PC-3 (cell line): ENCODE measurements at regions not wholly inside any gene's neighbourhood (a gene's known extent, or its start where the extent isn't known, plus 50 kb on each side); places are given as distances from the start of the nearest gene placed in this dataset.
A peak's percentile ranks its signal among the peaks of the same experiment; 100 is the strongest.

Experiments
- CTCF ChIP-seq: fragments of 300-600 bp; sonication (generic); conservative IDR thresholded peaks from 2 replicates; pipeline ENCODE4 v1.5.1; 2017; ENCODE audit warnings: antibody characterized with exemption, low read depth, mild to moderate bottlenecking, low read length
- EZH2 ChIP-seq: fragments of 300-600 bp; sonication (generic); IDR thresholded peaks from one replicate; pipeline ENCODE4 v1.6.1; 2017; ENCODE audit warnings: antibody characterized with exemption, mild to moderate bottlenecking, low read length; ENCODE audit not compliant: unreplicated experiment
- EZH2phosphoT487 ChIP-seq: fragments of 300-600 bp; sonication (generic); IDR thresholded peaks from 2 replicates; pipeline ENCODE4 v1.6.1; 2018; ENCODE audit warnings: mild to moderate bottlenecking, antibody characterized with exemption, low read length, borderline replicate concordance

- TF ChIP-seq CTCF (peak; percentile 41), EZH2 (no peak), EZH2phosphoT487 (no peak)
Measured at GRCh38 chr13:23512762-23513395, 57.3 kb upstream of the TNFRSF19 start.
